Stimulated activated naive CD4-positive, alpha-beta T cell (primary cell): ENCODE measurements at regions not wholly inside any gene's neighbourhood (a gene's known extent, or its start where the extent isn't known, plus 50 kb on each side); places are given as distances from the start of the nearest gene placed in this dataset.
"Not testable (repeated sequence)": the region's sequence is repeated elsewhere in the genome, so short reads cannot be mapped to it uniquely, and the experiment has no call there.

Experiments used
- DNase-seq, 6 experiments: peaks; one replicate each; lab custom pipeline; 2025; lab: John Stamatoyannopoulos, UW

- no peak for DNase-seq
Observed at GRCh38 chr16:60142619-60143347, 1408.7 kb upstream of the GOT2 start.

- no peak for DNase-seq
Observed at GRCh38 chr16:60137891-60138290, 1403.8 kb upstream of the GOT2 start.

- no peak for DNase-seq
Observed at GRCh38 chr16:60127196-60127595, 1393.1 kb upstream of the GOT2 start.

- DNase-seq: not testable (repeated sequence)
Observed at GRCh38 chr16:60126115-60126514, 1392.0 kb upstream of the GOT2 start.

GRCh38 chr16:60123392-60124023 lies 1389.4 kb upstream of the GOT2 start:
- no peak for DNase-seq

GRCh38 chr16:60120586-60120985 lies 1386.5 kb upstream of the GOT2 start:
- no peak for DNase-seq

- DNase-seq: no peak
Observed at GRCh38 chr16:60110531-60110930, 1376.4 kb upstream of the GOT2 start.

GRCh38 chr16:60107871-60108270 lies 1373.8 kb upstream of the GOT2 start:
- no peak for DNase-seq

GRCh38 chr16:60107437-60107836 lies 1373.3 kb upstream of the GOT2 start:
- DNase-seq: no peak

GRCh38 chr16:60100371-60100770 lies 1366.3 kb upstream of the GOT2 start:
- DNase-seq: no peak

- DNase-seq: no peak
Observed at GRCh38 chr16:60091529-60091928, 1357.4 kb upstream of the GOT2 start.

- no peak for DNase-seq
Observed at GRCh38 chr16:60091071-60091470, 1357.0 kb upstream of the GOT2 start.

GRCh38 chr16:60087530-60087929 lies 1353.4 kb upstream of the GOT2 start:
- no peak for DNase-seq

GRCh38 chr16:60078819-60079218 lies 1344.7 kb upstream of the GOT2 start:
- not testable (repeated sequence) for DNase-seq

- no peak for DNase-seq
Observed at GRCh38 chr16:60077861-60078260, 1343.7 kb upstream of the GOT2 start.

- DNase-seq: no peak
Observed at GRCh38 chr16:60074378-60074777, 1340.3 kb upstream of the GOT2 start.

GRCh38 chr16:60073376-60073775 lies 1339.3 kb upstream of the GOT2 start:
- DNase-seq: no peak

GRCh38 chr16:60064026-60064425 lies 1329.9 kb upstream of the GOT2 start:
- DNase-seq: no peak

- no peak for DNase-seq
Observed at GRCh38 chr16:60061396-60061795, 1327.3 kb upstream of the GOT2 start.

- DNase-seq: no peak
Observed at GRCh38 chr16:60060731-60061130, 1326.6 kb upstream of the GOT2 start.

- DNase-seq: no peak
Observed at GRCh38 chr16:60059141-60059540, 1325.0 kb upstream of the GOT2 start.

- DNase-seq: no peak
Observed at GRCh38 chr16:60041671-60042070, 1307.6 kb upstream of the GOT2 start.

GRCh38 chr16:60031740-60032139 lies 1297.6 kb upstream of the GOT2 start:
- no peak for DNase-seq

GRCh38 chr16:60027351-60027750 lies 1293.2 kb upstream of the GOT2 start:
- no peak for DNase-seq
